NT2/D1 (cell line): ENCODE measurements at regions not wholly inside any gene's neighbourhood (a gene's known extent, or its start where the extent isn't known, plus 50 kb on each side); places are given as distances from the start of the nearest gene placed in this dataset.

Experiments used
- SUZ12 ChIP-seq: IDR thresholded peaks from 2 replicates; pipeline ENCODE4 v1.6.1; 2011; ENCODE audit not compliant: insufficient read length, insufficient read depth; ENCODE audit errors: extremely low read depth
- YY1 ChIP-seq: IDR thresholded peaks from 2 replicates; pipeline ENCODE4 v1.6.1; 2011; ENCODE audit not compliant: insufficient read length, insufficient read depth
- ZNF274 ChIP-seq: IDR thresholded peaks from 2 replicates; pipeline ENCODE4 v1.6.1; 2011; ENCODE audit warnings: mild to moderate bottlenecking, low read depth, low read length

- TF ChIP-seq YY1, result no peak
- no peak for TF ChIP-seq SUZ12
- no peak for TF ChIP-seq ZNF274
Measured at GRCh38 chr1:90384193-90384592, 332.9 kb downstream of the BARHL2 start.
